ENCODE measurements at regions not wholly inside any gene's neighbourhood (a gene's known extent, or its start where the extent isn't known, plus 50 kb on each side); places are given as distances from the start of the nearest gene placed in this dataset.

DNA sequence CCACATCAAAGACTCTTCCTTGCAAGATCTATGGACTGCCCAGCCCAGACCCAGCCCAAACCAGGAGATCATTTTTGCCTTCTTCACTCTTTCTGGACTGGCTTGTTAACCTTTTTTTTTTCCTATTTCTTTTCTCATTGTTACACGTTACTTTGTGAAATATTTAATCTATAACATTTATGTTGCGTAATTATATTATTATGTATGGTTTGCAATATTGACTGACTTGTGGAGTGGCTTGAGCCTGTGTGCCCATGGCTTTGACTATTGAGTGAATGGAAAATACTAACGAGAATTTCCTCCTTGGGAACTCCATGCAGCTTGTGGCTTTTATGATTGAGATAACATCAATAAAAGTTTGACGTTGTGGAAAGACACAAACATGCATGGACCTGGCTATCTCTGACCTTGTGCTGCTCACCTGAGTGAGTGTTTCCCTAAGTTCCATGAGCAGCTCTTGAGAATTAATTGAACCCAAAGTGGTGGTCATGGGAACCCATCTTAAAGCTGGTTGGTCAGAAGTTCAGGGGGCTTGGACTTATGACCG, 1641.3 kb upstream of the LRRTM3 start:
- TF ChIP-seq, protein P1, sequence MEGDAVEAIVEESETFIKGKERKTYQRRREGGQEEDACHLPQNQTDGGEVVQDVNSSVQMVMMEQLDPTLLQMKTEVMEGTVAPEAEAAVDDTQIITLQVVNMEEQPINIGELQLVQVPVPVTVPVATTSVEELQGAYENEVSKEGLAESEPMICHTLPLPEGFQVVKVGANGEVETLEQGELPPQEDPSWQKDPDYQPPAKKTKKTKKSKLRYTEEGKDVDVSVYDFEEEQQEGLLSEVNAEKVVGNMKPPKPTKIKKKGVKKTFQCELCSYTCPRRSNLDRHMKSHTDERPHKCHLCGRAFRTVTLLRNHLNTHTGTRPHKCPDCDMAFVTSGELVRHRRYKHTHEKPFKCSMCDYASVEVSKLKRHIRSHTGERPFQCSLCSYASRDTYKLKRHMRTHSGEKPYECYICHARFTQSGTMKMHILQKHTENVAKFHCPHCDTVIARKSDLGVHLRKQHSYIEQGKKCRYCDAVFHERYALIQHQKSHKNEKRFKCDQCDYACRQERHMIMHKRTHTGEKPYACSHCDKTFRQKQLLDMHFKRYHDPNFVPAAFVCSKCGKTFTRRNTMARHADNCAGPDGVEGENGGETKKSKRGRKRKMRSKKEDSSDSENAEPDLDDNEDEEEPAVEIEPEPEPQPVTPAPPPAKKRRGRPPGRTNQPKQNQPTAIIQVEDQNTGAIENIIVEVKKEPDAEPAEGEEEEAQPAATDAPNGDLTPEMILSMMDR (IDR thresholded peaks at IDR 0.05; ENCODE audit: insufficient read depth, low read length, poor library complexity, severe bottlenecking), result no peak
- TF ChIP-seq EZH2phosphoT487 (conservative IDR thresholded peaks at IDR 0.05; ENCODE audit: low read length), result no peak
